Lung microvascular endothelial cell (primary cell): ENCODE measurements at regions not wholly inside any gene's neighbourhood (a gene's known extent, or its start where the extent isn't known, plus 50 kb on each side); places are given as distances from the start of the nearest gene placed in this dataset.
A peak's percentile ranks its signal among the peaks of the same experiment; 100 is the strongest.

ENCODE experiments used
- DNase-seq, 2 donors: peaks; one replicate each; pipeline versions ENCODE4 v3.0.0 to v3.0.0-alpha.2; 2010; ENCODE audit warnings: low read depth in 2 of 2

DNA sequence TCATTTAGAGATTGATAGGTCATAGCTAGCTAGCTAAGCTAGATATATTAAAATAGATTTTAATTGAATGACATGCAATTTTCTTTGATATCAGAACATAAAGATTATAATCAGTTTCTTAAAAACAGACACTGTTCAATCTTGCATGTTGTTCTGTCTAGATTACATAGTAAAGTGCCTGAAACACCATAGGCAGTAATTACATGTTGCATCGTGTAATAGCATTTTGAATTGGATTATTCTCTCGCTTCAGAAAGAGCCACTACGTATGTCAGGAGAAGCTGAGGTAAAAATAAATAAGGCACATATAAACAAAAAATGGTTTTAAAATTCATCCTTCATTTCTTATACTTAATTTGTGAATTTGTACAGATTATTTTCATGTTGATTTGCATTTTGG lies 148.0 kb upstream of the CDH12 start:
- DNase-seq: no peak

DNA sequence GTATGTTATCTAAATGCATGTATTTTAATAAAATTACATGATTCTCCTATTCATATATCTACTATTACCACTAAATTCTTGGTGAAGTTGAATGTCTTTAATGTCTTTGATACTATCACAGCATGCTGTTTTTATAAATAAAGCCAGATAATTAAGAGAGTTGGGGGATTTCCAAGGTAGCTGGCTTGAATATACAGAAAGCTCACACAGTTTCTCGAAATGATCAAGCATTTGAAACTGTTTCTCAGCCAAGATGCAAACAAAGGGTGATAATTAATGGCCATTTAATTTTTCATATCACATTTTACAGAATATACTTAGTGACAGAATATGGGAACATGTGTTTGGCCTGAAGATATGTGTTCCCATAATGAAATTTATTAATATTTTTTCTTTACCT lies 145.6 kb upstream of the CDH12 start:
- no peak for DNase-seq

DNA sequence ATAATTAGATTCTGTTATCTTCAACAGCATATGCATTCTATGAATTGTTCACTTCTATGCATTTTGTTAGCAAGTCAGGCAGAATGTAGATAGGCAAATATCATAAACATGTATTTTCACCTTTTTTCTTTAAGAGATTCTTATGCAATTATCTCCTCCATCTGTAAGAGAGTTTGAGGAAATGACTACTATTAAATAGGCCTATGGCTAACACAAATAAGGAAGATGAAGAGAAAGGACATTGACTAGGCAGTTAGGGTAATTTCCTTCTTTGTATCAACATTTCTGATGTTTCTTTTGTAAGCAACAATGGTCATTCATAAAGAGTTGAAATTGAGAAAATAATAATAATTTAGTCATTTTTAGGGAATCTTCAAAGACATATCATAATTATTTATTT lies 145.2 kb upstream of the CDH12 start:
- DNase-seq: no peak

DNA sequence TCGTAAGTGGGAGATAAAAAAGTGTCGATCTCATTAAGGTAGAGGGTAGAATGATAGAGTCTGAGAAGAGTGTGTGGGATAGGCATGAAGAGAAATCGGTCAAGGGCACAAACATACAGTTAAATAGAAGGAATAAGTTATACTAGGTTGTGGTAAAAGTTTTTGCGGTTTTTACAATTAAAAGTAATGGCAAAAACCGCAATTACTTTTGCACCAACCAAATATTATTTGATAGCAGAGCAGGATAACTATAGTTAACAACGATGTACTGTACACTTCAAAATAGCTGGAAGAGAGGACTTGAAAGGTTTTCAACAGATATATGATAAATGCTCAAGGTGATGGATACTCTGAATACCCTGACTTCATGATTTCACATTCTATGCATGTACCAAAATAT lies 135.8 kb upstream of the CDH12 start:
- no peak for DNase-seq

DNA sequence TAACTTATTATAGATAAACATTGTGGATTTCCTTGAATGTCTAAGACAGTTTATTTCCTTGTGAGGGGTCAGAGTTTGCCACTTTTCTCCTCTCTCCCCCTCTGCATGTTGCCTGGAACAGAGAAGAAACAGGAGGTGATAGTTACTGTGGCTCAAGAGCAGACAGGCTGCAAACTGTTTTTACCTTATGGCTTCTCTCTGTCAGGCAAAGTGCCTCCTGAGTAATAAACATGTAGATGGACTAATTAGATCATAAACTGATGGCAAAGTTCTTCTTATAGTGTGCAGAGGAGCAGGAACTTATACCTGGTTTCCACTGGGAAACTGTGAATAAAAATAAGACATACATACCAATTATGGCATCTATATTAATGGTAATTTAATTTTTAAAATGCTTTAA lies 133.1 kb upstream of the CDH12 start:
- DNase-seq: no peak

DNA sequence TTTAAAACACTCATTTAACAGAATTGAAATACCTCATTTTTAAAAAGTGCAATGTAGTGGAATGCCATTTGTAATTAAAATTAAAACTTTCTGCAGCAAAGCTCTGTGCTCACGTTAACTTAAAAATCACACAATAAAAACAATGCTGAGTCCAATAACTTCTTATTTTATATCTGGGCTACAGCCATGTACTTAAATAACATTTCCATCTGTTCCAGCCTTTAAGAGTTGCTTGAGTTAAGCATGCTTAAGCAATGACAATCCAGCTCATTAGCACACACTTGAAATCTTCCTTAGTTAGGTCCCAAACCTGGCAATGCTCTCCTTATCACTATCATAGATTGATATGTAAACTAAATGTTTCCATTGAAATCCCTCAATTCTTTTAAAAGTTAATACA lies 132.3 kb upstream of the CDH12 start:
- no peak for DNase-seq

DNA sequence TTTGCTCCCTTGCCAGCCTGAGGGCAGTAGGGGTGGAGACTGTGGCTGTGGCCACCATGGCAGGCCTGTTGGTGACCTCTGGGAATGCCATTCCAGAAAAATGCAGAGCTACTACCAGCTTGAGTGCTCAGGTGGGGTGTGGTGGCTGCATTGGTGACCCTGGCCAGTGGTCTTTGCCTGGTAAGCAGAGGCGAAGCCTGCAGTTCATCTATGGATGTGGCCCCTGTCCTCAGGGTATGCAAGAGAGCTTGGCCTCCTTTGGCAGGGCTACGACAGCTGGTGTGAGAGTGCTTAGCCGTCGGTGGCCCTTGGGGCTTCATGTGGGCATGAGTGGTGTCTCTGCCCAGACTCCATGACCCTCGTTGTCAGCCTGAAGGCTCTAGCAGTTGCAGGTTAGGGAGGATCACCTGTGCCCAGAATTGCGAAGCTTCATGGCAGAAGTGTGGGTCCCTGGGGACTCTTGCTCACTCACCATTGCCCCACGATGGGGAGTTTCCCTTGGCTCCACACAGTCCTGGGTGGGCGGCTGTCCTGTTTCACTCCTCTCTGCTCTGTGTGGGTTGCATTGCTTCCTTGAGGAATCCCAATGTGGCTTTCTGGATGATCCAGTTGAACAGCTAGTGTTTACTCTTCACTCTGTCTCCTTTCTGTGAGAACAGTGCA lies 117.9 kb upstream of the CDH12 start:
- no peak for DNase-seq

DNA sequence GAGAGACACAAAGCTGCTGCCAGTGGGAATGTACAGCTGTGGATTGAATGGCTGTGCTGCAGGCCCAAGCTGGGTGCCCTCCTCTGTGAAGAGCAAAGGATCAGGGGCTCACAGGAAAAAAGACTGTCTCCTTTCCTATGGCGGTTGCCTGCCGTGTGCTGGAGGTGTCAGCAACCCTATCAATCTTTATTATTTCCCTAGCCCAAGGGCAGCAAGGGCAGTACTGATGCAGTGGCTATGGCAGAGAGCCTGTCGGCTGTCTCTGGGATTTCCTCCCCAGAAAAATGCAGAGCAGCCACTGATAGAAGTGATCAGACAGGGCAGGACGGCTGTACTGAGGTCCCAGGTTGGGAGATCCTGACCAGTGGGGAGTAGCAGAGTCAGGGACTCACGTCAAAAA lies 117.3 kb upstream of the CDH12 start:
- DNase-seq: no peak

DNA sequence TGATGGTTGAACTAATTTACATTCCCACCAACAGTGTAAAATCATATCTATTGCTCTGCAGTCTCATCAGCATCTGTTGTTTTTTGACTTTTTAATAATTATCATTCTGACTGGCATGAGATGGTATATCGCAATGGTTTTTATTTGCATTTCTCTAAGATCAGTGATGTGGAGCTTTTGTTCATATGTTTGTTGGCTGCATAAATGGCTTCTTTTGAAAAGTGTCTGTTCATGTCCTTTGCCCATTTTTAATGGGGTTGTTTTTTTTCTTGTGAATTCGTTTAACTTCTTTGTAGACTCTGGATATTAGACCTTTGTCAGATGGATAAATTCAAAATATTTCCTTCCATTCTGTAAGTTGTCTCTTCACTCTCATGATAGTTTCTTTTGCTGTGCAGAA lies 115.2 kb upstream of the CDH12 start:
- DNase-seq: no peak

DNA sequence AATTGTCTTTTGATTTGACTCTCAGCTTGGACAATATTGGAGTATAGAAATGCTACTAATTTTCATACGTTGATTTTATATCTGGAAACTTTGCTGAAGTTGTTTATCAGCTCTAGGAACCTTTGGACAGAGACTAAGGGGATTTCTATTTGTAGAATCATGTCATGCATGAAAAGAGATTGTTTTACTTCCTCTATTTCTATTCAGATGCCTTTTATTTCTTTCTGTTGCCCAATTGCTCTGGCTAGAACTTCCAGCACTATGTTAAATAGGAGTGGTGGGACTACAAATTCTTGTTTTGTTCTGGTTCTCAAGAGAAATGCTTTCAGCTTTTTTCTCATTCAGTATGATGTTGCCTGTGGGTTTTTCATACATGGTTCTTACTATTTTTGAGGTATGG lies 112.8 kb upstream of the CDH12 start:
- no peak for DNase-seq

DNA sequence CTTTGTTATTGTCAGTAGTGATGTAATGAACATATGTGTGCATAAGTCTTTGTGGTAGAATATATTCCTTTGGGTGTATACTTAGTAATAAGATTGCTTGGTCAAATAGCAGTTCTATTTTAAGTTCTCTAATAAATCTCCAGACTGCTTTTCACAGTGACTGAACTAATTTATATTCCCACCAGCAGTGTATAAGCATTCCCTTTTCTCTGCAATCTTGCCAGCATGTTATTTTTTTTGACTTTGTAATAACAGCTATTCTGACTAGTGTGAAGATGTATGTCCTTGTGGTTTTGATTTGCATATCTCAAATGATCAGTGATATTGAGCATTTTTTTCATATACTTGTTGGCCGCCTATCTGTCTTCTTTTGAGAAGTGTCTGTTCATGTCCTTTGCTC lies 111.5 kb upstream of the CDH12 start:
- DNase-seq: no peak

DNA sequence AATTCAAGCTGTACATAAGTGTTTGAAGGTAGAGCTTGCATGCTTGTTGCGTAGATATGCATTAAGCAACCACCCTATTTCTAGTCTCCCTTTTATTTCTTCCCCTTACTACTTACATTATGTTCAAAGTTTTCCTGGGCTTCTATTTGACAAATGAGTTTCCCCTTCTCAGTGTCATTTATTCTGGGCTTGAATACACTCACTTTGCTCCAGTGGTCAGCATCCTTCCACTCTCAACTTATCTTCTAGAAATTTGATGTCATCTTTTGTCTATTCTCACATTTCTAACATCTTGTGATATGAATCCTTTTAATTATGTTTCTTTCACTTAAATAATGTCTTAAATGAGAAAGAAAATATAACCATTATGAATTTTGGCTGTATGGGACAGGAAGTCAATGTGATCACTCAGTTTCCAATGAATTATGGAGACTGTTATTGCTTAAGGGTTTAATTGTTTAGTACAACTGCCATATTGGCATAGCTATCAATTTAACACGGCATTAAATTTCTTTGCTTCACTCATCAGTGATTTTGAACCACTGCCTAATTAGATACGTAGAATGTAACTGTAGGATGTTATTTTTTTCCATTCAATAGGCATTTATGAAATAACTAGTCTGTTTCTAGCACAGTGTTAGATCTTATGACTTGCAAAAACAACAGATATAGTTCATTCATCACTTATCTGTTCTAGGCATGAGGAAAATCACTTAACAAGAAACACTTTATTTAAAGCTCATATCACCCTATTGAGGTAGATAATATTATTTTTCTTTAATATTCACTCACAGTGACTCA lies 105.5 kb upstream of the CDH12 start:
- no peak for DNase-seq

DNA sequence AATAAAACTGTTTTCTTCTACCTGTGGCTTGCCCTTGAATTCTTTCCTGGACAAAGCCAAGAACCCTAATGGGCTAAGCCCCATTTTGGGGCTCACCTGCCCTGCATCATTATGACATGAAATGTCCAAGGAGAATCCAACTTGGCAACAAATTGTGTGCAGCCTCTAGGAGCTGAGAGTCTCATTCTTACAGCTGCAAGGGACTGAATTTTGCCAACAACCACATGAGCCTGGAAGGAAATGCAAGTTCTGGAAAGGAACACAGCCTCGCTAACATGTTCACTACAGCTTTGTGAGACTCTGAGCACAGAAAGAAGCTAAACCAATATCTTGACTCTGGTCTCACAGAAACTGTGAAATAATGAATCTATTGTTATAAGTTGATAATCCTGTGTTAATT lies 94.8 kb upstream of the CDH12 start:
- no peak for DNase-seq

DNA sequence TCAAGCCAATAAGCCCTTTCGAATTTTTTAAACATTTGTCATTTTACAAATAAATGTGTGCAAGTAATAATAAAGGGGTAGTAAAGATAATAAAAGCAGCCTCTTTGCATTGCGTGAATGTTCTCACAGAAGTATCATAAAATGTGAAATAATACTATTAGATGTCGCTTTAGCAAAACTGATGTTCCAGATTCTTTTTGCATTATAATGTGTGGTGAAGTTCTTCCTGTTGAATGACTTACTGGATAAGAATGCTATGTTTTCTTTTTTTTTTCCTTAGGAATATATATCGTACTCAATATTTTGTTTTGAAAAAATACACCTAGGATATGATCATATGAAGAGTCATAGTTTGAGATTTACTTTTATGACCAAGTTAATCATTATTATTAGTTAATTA lies 85.2 kb upstream of the CDH12 start:
- peak in 1 of 2 donors; percentile 8 for DNase-seq

DNA sequence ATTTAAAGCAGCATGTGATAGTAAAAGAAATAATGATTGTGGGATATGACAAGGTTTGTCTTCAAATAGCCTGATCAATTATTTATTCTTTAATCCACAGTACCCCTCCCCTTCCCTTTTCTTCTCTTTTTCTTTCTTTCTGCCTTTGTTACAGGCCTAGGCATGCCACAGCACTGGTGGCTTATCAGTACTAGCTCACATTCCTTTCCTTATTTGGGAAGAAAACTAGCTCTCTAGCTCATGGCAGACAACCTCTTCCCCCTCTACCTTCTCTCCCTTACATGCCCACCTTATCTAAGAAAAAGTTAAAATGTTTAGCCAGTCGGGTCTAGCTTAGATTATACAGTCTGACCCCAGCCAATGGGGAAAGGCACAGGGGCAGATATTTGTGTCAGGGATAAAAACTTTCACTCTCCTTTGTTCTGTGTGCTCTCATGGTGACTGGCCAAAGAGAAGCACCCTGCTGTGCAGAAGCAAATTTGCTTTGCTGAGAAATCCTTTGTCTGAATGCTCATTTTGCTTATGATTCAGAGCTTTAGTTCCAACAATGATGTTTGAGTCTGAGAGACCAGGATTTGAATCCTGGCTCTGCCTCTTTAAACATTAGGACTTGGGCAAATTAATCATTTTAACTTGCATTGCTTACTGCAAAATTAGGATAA lies 75.8 kb upstream of the CDH12 start:
- DNase-seq: no peak

DNA sequence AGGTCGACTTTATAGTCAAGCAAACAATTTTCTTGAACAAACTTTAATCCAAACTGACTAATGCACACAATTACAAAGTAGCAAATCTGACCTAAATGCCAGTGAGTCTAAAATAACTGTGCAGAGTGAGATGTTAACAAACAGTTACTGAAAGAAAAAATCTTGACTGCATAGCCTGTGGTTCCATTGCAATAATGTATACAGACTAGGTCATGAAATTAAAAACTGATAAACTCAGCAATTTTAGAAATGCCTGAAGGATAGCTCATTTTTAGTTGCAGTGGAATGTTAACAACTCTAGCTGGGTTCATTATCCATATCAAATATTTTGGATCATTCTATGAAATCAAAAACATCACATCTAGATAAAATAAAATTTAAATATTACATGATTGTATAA lies 73.4 kb upstream of the CDH12 start:
- DNase-seq: no peak

DNA sequence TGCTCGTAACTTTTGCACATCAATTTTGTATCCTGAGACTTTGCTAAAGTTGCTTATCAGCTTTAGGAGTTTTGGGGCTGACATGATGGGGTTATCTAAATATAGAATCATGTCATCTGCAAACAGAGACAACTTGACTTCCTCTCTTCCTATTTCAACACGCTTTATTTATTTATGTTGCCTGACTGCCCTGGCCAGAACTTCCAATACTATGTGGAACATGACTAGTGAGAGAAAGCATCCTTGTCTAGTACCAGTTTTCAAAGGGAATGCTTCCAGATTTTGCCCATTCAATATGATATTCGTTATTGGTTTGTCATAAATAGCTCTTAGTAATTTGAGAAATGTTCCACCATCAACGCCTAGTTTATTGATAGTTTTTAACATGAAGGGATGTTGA lies 65.4 kb upstream of the CDH12 start:
- no peak for DNase-seq

DNA sequence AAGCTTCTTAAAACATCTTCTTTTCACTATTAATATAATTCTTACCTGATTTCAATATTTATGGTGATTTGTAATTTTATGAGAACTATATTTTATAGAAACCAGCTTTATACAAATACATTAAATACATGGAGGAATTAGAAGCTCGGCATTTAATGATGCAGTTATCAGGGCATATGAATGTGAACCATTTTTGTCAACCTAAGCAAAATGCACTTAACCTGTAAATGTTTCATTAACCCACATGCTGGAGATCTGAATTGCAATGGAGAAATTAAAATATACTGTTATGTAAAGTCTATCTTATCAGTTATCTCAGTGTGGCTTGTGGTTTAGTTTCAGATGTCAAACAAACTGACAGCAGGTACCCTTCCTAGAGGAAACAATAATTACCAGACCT lies 63.2 kb upstream of the CDH12 start:
- DNase-seq: no peak

DNA sequence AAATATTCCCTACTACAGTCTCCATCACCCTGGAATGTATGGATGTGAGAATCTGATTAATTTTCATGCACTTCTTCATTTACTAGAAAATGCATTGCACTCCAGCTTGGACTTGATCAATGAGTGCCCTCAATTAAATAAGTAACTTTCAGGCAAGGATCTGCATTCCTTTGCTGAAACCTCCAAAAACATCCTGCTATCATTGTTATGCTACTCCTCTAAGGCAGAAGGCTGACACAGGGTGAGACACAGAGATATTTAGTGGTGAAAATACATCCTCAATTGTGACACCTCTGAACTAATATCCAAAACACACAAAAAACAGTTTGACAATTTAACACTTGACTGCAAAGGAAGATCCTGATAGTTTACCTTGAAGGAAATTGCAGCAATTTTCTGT lies 57.9 kb upstream of the CDH12 start:
- DNase-seq: no peak

DNA sequence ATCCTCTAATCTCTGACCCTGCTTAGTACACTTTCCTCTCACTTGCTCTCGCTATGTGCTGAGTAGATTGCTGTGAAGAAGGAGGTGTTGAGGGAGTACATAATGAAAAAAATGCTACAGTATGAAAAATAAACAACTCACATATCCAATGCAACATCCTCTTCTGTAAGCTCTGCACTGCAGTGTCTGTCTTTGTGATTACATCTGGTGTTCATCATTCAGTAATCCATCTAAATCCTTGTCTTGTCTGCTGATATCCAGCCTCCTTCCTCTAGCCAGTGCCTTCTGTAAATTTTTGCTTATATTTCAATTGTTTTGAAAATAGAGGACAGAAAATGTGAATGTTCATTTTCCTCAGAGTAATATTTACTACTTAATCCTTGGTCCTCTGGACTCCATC lies 57.4 kb upstream of the CDH12 start:
- no peak for DNase-seq

DNA sequence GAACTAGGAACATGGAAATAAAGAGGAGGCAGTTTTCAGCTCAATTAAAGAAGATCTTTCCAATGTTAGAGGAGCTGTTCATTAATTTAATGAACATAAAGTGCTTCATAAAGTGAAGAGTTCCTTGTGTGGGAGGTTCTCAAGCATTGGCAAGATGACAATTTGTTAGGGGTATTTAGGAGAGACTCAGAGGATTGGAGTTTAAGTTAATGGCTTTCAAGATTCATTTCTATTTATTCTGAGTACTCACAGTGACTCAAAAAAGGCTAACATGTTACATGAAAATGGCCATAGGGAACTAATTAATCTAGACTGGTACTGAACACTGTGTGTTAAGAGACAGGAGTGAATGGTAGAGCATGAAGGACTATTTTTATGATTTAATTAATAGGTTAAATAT lies 55.4 kb upstream of the CDH12 start:
- DNase-seq: no peak

DNA sequence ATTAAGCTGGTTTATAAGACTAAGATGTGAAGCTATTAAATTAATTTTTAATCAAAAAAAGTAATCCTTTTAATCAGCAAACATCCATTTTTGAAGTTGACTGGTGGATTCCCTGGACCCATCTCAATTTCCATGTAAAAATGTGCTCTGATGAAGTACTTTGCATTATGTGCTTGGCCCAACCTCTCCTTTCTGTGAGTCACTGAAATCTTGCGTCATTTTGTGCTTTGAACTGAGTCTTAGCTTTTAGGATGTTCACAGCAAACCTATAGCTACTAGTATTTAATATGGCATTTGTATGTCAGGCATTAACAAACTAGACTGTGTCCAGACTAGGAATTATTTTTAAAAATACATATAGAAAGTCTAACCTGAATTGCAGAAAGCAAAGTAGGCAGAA lies 55.0 kb upstream of the CDH12 start:
- DNase-seq: no peak
